Spleen (tissue), 11 donors: ENCODE measurements at regions not wholly inside any gene's neighbourhood (a gene's known extent, or its start where the extent isn't known, plus 50 kb on each side); places are given as distances from the start of the nearest gene placed in this dataset.

Source experiments
- DNase-seq: peaks from one replicate; pipeline ENCODE4 v3.0.0-alpha.2; 2020
- H3K27ac ChIP-seq, 8 donors: fragments of 200-600 bp; sonication (generic) in 7 of 8; 1 replicate in 4 of 8; 2 replicates in 4 of 8; pipeline versions ENCODE4 v1.5.0 to v1.8.0; 2016 to 2021; ENCODE audit warnings: inconsistent platforms in 4 of 8, mild to moderate bottlenecking in 4 of 8, moderate library complexity in 1 of 8
- H3K27me3 ChIP-seq, 7 donors: fragments of 200-600 bp; sonication (generic) in 6 of 7; replicated peaks in 1 of 7; 1 replicate in 4 of 7; 2 replicates in 3 of 7; pipeline versions ENCODE4 v1.5.0 to v1.8.0; 2016 to 2021; ENCODE audit warnings: inconsistent platforms in 3 of 7, mild to moderate bottlenecking in 1 of 7
- H3K36me3 ChIP-seq, 6 donors: fragments of 200-600 bp; sonication (generic) in 5 of 6; 1 replicate in 4 of 6; 2 replicates in 2 of 6; pipeline versions ENCODE4 v1.5.0 to v1.8.0; 2016 to 2021; ENCODE audit warnings: inconsistent platforms in 2 of 6
- H3K4me1 ChIP-seq, 6 donors: fragments of 200-600 bp; sonication (generic) in 5 of 6; 1 replicate in 3 of 6; 2 replicates in 3 of 6; pipeline versions ENCODE4 v1.5.0 to v1.8.0; 2016 to 2021; ENCODE audit warnings: inconsistent platforms in 3 of 6
- H3K4me3 ChIP-seq, 8 donors: fragments of 200-600 bp; sonication (generic) in 7 of 8; 1 replicate in 4 of 8; 2 replicates in 4 of 8; pipeline versions ENCODE4 v1.5.0 to v1.8.0; 2016 to 2021; ENCODE audit warnings: inconsistent platforms in 4 of 8, mild to moderate bottlenecking in 4 of 8, moderate library complexity in 2 of 8
- H3K9me3 ChIP-seq, 8 donors: fragments of 200-600 bp; sonication (generic) in 7 of 8; 1 replicate in 4 of 8; 2 replicates in 4 of 8; pipeline versions ENCODE4 v1.5.0 to v1.8.0; 2016 to 2021; ENCODE audit warnings: inconsistent platforms in 4 of 8
- CTCF ChIP-seq, 11 experiments: fragments of 200-600 bp in 7 of 11; fragments of 450-650 bp in 4 of 11; sonication (generic) in 4 of 11; IDR thresholded peaks in 8 of 11; conservative IDR thresholded peaks in 3 of 11; 1 replicate in 7 of 11; 2 replicates in 4 of 11; pipeline versions ENCODE4 v1.4.0 to v1.8.0; 2016 to 2021; ENCODE audit warnings: antibody characterized with exemption in 11 of 11, inconsistent platforms in 4 of 11, mild to moderate bottlenecking in 1 of 11
- POLR2A ChIP-seq, 3 donors: fragments of 450-650 bp; IDR thresholded peaks; one replicate each; pipeline ENCODE4 v1.5.1; 2017; ENCODE audit warnings: antibody characterized with exemption in 3 of 3, mild to moderate bottlenecking in 1 of 3
- POLR2AphosphoS5 ChIP-seq, 3 donors: sonication (generic); formaldehyde crosslinking; IDR thresholded peaks; one replicate each; pipeline ENCODE4 v1.5.1; 2017; ENCODE audit warnings: antibody characterized with exemption in 3 of 3
- WGBS, 5 donors: extraction: QIAGEN DNeasy Blood & Tissue Kit in 3 of 5; methylation state at CpG; one replicate each; pipeline versions ENCODE4 v1.1.5 to v1.1.7; 2013 to 2018; 5-methylcytosine and 5-hydroxymethylcytosine counted together
- intact Hi-C: fragments of 100-400 bp; cut with DNase I; formaldehyde crosslinking; loops from one replicate; pipeline ENCODE4 v1.15.0; 2023; ENCODE audit warnings: low total_unique reads
- donor health status: healthy with polysubstance abuse.
- donor health status: DM: no; HTN: no; CAD: no; lungs with moderate emphysema.
- donor health status: DM: no; HTN: no; CAD: no.
- donor health status: Bipolar disorder and iron deficiency.
- donor health status: healthy.
- donor health status: DM: no; HTN: no; CAD: no.
- donor health status: DM: yes; HTN: yes; CAD: no.

- intact Hi-C loops: no loop called here
- 20 to 59% (median 50%) methylated on average over 1 of the region's 1 CpG for WGBS, 5 donors
- TF ChIP-seq POLR2AphosphoS5 (IDR thresholded peaks at IDR 0.05) (no peak), CTCF (IDR thresholded peaks at IDR 0.05 in 8 of 11, conservative IDR thresholded peaks at IDR 0.05 in 3 of 11) (no peak), POLR2A (IDR thresholded peaks at IDR 0.05) (no peak)
Observed at GRCh38 chr13:61358599-61358998, 57.0 kb downstream of the PCDH20 start.

GRCh38 chr13:61350341-61350740 lies 65.3 kb downstream of the PCDH20 start:
- H3K4me3 ChIP-seq: no peak overlapping the region
- no peaks in the 10 kb centered on the region for H3K4me1 ChIP-seq
- DNase-seq: no peak
- WGBS, 5 donors: 80 to 87% (median 84%) methylated on average over 5 of the region's 5 CpGs
- peaks cover 0 to 11% (median 3%) of the 10 kb centered on the region in 8 donors for H3K9me3 ChIP-seq
- H3K36me3 ChIP-seq: no peaks in the 10 kb centered on the region
- H3K27ac ChIP-seq: no peak overlapping the region
- intact Hi-C loops: no loop called here
- TF ChIP-seq POLR2AphosphoS5 (IDR thresholded peaks at IDR 0.05) (no peak), POLR2A (IDR thresholded peaks at IDR 0.05) (no peak), CTCF (IDR thresholded peaks at IDR 0.05 in 8 of 11, conservative IDR thresholded peaks at IDR 0.05 in 3 of 11) (no peak)
- no peaks in the 10 kb centered on the region for H3K27me3 ChIP-seq

More at GRCh38 chr13:61358599-61358998, 57.0 kb downstream of the PCDH20 start:
- Histone ChIP-seq H3K27ac (no peak overlapping the region), H3K9me3 (peaks cover 0 to 20% (median 6%) of the 10 kb centered on the region in 8 donors), H3K27me3 (no peaks in the 10 kb centered on the region), H3K36me3 (no peaks in the 10 kb centered on the region), H3K4me3 (no peak overlapping the region), H3K4me1 (no peaks in the 10 kb centered on the region)
- DNase-seq: no peak

- 80 to 91% (median 84%) methylated on average over 13 to 45 of the region's 45 CpGs for WGBS, 5 donors
- no peak for DNase-seq
- Histone ChIP-seq H3K4me1 (no peaks in the 10 kb centered on the region), H3K27ac (no peak overlapping the region), H3K9me3 (peaks cover 0 to 30% (median 9%) of the 10 kb centered on the region in 8 donors), H3K4me3 (no peak overlapping the region), H3K27me3 (no peaks in the 10 kb centered on the region), H3K36me3 (no peaks in the 10 kb centered on the region)
- no peak for TF ChIP-seq CTCF (IDR thresholded peaks at IDR 0.05 in 8 of 11, conservative IDR thresholded peaks at IDR 0.05 in 3 of 11)
- TF ChIP-seq POLR2AphosphoS5 (IDR thresholded peaks at IDR 0.05): no peak
- no peak for TF ChIP-seq POLR2A (IDR thresholded peaks at IDR 0.05)
- intact Hi-C loops: no loop called here
Observed at GRCh38 chr13:61339054-61339621, 76.5 kb downstream of the PCDH20 start.

DNA sequence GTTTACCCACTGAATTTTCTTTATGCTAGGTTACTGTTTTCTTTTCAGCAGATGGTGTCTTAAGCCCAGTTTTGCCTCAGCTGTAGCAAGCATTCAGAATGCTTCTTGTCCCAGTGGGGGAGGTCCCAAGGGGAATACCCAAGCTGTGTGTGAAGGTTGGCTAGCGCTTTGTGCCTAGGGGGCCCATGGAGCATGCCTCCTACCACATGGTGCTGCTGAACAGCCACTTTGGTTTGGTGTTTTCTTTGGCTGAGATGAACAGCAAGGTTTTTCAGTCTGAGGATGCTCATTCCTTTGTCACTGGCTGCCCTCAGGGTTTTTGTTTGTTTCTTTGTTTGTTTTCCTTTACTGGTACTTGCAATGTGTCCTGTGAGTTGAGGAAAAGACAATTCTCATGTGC lies 99.0 kb downstream of the PCDH20 start:
- Histone ChIP-seq H3K36me3 (no peaks in the 10 kb centered on the region), H3K4me1 (no peaks in the 10 kb centered on the region), H3K9me3 (peaks cover 0 to 20% (median 8%) of the 10 kb centered on the region in 8 donors), H3K27ac (no peak overlapping the region), H3K27me3 (no peaks in the 10 kb centered on the region), H3K4me3 (no peak overlapping the region)
- DNase-seq: no peak
- intact Hi-C loops: no loop called here
- TF ChIP-seq POLR2A (IDR thresholded peaks at IDR 0.05): no peak
- no peak for TF ChIP-seq CTCF (IDR thresholded peaks at IDR 0.05 in 8 of 11, conservative IDR thresholded peaks at IDR 0.05 in 3 of 11)
- no peak for TF ChIP-seq POLR2AphosphoS5 (IDR thresholded peaks at IDR 0.05)
- 73 to 92% (median 80%) methylated on average over 1 of the region's 1 CpG for WGBS, 5 donors
